GM12875 (cell line): ENCODE measurements at regions not wholly inside any gene's neighbourhood (a gene's known extent, or its start where the extent isn't known, plus 50 kb on each side); places are given as distances from the start of the nearest gene placed in this dataset.

ENCODE experiments used
- H3K4me3 ChIP-seq: one replicate; pipeline ENCODE4 v1.5.1; 2011; ENCODE audit warnings: low read depth, low read length, control low read depth
- CTCF ChIP-seq: IDR thresholded peaks from 2 replicates; pipeline ENCODE4 v1.5.1; 2011; ENCODE audit warnings: low read depth, mild to moderate bottlenecking, control low read depth, inconsistent platforms, low read length, moderate library complexity, borderline replicate concordance; ENCODE audit not compliant: insufficient read depth

- no peak overlapping the region for H3K4me3 ChIP-seq
- TF ChIP-seq CTCF: no peak
Observed at GRCh38 chr13:83183439-83184149, 698.7 kb downstream of the SLITRK1 start.

GRCh38 chr13:83182845-83183244 lies 699.4 kb downstream of the SLITRK1 start:
- H3K4me3 ChIP-seq: no peak overlapping the region
- TF ChIP-seq CTCF: no peak

- TF ChIP-seq CTCF: no peak
Observed at GRCh38 chr13:83178008-83178407, 704.3 kb downstream of the SLITRK1 start.

GRCh38 chr13:83168590-83168989 lies 713.7 kb downstream of the SLITRK1 start:
- H3K4me3 ChIP-seq: no peak overlapping the region
- TF ChIP-seq CTCF: no peak

More at GRCh38 chr13:83178008-83178407, 704.3 kb downstream of the SLITRK1 start:
- no peak overlapping the region for H3K4me3 ChIP-seq

GRCh38 chr13:83167203-83167602 lies 715.1 kb downstream of the SLITRK1 start:
- no peak overlapping the region for H3K4me3 ChIP-seq
- TF ChIP-seq CTCF: no peak

GRCh38 chr13:83166550-83166949 lies 715.7 kb downstream of the SLITRK1 start:
- no peak for TF ChIP-seq CTCF
- H3K4me3 ChIP-seq: no peak overlapping the region

- TF ChIP-seq CTCF: no peak
Observed at GRCh38 chr13:83162493-83162892, 719.8 kb downstream of the SLITRK1 start.

More at GRCh38 chr13:83162493-83162892, 719.8 kb downstream of the SLITRK1 start:
- H3K4me3 ChIP-seq: no peak overlapping the region
